ENCODE measurements at regions not wholly inside any gene's neighbourhood (a gene's known extent, or its start where the extent isn't known, plus 50 kb on each side); places are given as distances from the start of the nearest gene placed in this dataset.
A peak's percentile ranks its signal among the peaks of the same experiment; 100 is the strongest.
"Not testable (repeated sequence)": the region's sequence is repeated elsewhere in the genome, so short reads cannot be mapped to it uniquely, and the experiment has no call there.

DNA sequence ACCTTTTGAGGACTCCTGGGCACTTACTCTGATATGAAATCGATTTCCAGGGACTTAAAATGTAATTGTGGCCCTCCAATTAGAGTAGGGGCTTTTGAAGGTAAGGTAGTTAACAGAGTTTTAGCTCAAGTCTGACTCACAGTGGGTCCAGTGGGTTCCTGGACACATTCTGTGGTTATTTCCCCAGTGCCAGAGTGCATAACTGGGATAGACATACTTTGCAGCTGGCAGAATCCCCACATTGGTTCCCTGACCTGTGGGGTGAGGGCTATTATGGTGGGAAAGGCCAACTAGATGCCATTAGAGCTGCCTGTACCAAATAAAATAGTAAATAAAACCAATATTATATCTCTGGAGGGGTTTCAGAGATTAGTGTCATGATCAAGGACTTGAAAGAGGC is 243.8 kb upstream of the EPHA7 start:
- Histone ChIP-seq H3K9me3 (ENCODE audit: control insufficient read depth in 4 of 4, insufficient read depth in 3 of 4, low read length in 3 of 4) (peaks cover 0 to 4% (median under 1%) of the 10 kb centered on the region in 4 donors), H3K27ac (ENCODE audit: low read depth in 1 of 2, low read length in 1 of 2) (no peak overlapping the region), H3K27me3 (ENCODE audit: control insufficient read depth in 3 of 3, insufficient read depth in 3 of 3, low read length in 2 of 3) (no peaks in the 10 kb centered on the region), H3K36me3 (ENCODE audit: control insufficient read depth in 4 of 4, insufficient read depth in 4 of 4, low read length in 4 of 4) (no peaks in the 10 kb centered on the region), H3K4me1 (ENCODE audit: control insufficient read depth in 5 of 5, insufficient read depth in 5 of 5, low read length in 5 of 5) (no peaks in the 10 kb centered on the region), H3K4me3 (no peak overlapping the region), H3K9ac (ENCODE audit: insufficient read depth in 1 of 2, low read length in 2 of 2) (no peak overlapping the region)
- WGBS, 2 donors = 54 to 66% methylated on average over 1 of the region's 1 CpG
- no peak for ATAC-seq (ENCODE audit: insufficient read depth, low FRiP score)
- no peak for DNase-seq
- TF ChIP-seq, protein P1, sequence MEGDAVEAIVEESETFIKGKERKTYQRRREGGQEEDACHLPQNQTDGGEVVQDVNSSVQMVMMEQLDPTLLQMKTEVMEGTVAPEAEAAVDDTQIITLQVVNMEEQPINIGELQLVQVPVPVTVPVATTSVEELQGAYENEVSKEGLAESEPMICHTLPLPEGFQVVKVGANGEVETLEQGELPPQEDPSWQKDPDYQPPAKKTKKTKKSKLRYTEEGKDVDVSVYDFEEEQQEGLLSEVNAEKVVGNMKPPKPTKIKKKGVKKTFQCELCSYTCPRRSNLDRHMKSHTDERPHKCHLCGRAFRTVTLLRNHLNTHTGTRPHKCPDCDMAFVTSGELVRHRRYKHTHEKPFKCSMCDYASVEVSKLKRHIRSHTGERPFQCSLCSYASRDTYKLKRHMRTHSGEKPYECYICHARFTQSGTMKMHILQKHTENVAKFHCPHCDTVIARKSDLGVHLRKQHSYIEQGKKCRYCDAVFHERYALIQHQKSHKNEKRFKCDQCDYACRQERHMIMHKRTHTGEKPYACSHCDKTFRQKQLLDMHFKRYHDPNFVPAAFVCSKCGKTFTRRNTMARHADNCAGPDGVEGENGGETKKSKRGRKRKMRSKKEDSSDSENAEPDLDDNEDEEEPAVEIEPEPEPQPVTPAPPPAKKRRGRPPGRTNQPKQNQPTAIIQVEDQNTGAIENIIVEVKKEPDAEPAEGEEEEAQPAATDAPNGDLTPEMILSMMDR (IDR thresholded peaks at IDR 0.05; ENCODE audit: control extremely low read depth, extremely low read depth) = no peak

DNA sequence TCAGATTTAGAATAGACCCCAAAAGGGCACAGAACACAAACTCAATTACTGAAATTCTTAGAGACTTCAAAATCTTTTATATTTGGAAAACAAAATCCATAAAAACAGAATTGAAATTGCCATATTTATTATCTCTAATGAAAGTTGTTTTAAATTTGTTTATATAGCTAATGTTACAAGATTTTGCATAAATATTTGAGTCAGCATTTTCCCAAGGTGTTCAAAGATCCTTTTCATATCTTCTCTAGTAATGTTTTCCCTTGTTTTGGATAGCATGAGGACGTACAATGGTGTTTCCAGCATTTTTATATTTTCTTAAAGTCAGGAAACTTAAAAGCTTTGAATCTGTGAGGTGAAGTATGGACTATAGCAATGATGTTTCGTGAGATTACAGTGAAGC is 235.2 kb upstream of the EPHA7 start:
- ATAC-seq (ENCODE audit: insufficient read depth, low FRiP score) (no peak), DNase-seq (no peak)
- Histone ChIP-seq H3K9ac (ENCODE audit: insufficient read depth in 1 of 2, low read length in 2 of 2) (no peak overlapping the region), H3K27me3 (ENCODE audit: control insufficient read depth in 3 of 3, insufficient read depth in 3 of 3, low read length in 2 of 3) (no peaks in the 10 kb centered on the region), H3K9me3 (ENCODE audit: control insufficient read depth in 4 of 4, insufficient read depth in 3 of 4, low read length in 3 of 4) (no peaks in the 10 kb centered on the region), H3K4me1 (ENCODE audit: control insufficient read depth in 5 of 5, insufficient read depth in 5 of 5, low read length in 5 of 5) (no peaks in the 10 kb centered on the region), H3K27ac (ENCODE audit: low read depth in 1 of 2, low read length in 1 of 2) (no peak overlapping the region), H3K36me3 (ENCODE audit: control insufficient read depth in 4 of 4, insufficient read depth in 4 of 4, low read length in 4 of 4) (no peaks in the 10 kb centered on the region), H3K4me3 (no peak overlapping the region)
- TF ChIP-seq, protein P1 (IDR thresholded peaks at IDR 0.05; ENCODE audit: control extremely low read depth, extremely low read depth) = no peak
- 71 to 72% methylated on average over 2 of the region's 2 CpGs for WGBS, 2 donors

GRCh38 chr6:93644611-93645010 is 225.3 kb upstream of the EPHA7 start:
- DNase-seq = peak in 1 of 3 donors; percentile 40
- Histone ChIP-seq H3K4me1 (ENCODE audit: control insufficient read depth in 5 of 5, insufficient read depth in 5 of 5, low read length in 5 of 5) (no peaks in the 10 kb centered on the region), H3K9ac (ENCODE audit: insufficient read depth in 1 of 2, low read length in 2 of 2) (no peak overlapping the region), H3K27me3 (ENCODE audit: control insufficient read depth in 3 of 3, insufficient read depth in 3 of 3, low read length in 2 of 3) (no peaks in the 10 kb centered on the region), H3K9me3 (ENCODE audit: control insufficient read depth in 4 of 4, insufficient read depth in 3 of 4, low read length in 3 of 4) (peaks cover 0 to 3% (median 0%) of the 10 kb centered on the region in 4 donors), H3K27ac (ENCODE audit: low read depth in 1 of 2, low read length in 1 of 2) (no peak overlapping the region), H3K4me3 (no peak overlapping the region), H3K36me3 (ENCODE audit: control insufficient read depth in 4 of 4, insufficient read depth in 4 of 4, low read length in 4 of 4) (no peaks in the 10 kb centered on the region)
- WGBS, 2 donors = 75 to 79% methylated on average over 5 of the region's 5 CpGs
- TF ChIP-seq, protein P1 (IDR thresholded peaks at IDR 0.05; ENCODE audit: control extremely low read depth, extremely low read depth) = no peak
- no peak for ATAC-seq (ENCODE audit: insufficient read depth, low FRiP score)

DNA sequence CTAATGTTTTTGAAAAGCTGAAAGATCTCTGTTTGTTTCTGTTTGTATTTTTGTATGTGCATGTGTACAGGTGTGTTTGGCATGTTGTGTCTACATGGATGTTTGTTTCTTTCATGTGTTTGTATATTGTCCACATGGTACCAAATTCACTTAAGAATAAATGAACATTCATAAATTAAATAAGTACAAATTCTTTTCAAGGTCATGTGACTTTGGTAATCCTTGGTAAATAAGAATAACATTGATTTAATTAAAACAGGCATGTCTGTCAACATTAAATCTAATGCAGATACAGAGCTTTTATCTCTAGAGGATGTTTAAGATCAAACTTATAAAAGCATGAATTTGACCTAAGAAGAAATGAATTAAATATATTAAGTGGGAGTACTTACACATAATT is 219.8 kb upstream of the EPHA7 start:
- Histone ChIP-seq H3K9me3 (ENCODE audit: control insufficient read depth in 4 of 4, insufficient read depth in 3 of 4, low read length in 3 of 4) (peaks cover 0 to 3% (median 0%) of the 10 kb centered on the region in 4 donors), H3K27me3 (ENCODE audit: control insufficient read depth in 3 of 3, insufficient read depth in 3 of 3, low read length in 2 of 3) (no peaks in the 10 kb centered on the region), H3K4me3 (no peak overlapping the region), H3K4me1 (ENCODE audit: control insufficient read depth in 5 of 5, insufficient read depth in 5 of 5, low read length in 5 of 5) (no peaks in the 10 kb centered on the region), H3K36me3 (ENCODE audit: control insufficient read depth in 4 of 4, insufficient read depth in 4 of 4, low read length in 4 of 4) (no peaks in the 10 kb centered on the region), H3K9ac (ENCODE audit: insufficient read depth in 1 of 2, low read length in 2 of 2) (no peak overlapping the region), H3K27ac (ENCODE audit: low read depth in 1 of 2, low read length in 1 of 2) (no peak overlapping the region)
- TF ChIP-seq, protein P1 (IDR thresholded peaks at IDR 0.05; ENCODE audit: control extremely low read depth, extremely low read depth) = no peak
- DNase-seq (no peak), ATAC-seq (ENCODE audit: insufficient read depth, low FRiP score) (no peak)

DNA sequence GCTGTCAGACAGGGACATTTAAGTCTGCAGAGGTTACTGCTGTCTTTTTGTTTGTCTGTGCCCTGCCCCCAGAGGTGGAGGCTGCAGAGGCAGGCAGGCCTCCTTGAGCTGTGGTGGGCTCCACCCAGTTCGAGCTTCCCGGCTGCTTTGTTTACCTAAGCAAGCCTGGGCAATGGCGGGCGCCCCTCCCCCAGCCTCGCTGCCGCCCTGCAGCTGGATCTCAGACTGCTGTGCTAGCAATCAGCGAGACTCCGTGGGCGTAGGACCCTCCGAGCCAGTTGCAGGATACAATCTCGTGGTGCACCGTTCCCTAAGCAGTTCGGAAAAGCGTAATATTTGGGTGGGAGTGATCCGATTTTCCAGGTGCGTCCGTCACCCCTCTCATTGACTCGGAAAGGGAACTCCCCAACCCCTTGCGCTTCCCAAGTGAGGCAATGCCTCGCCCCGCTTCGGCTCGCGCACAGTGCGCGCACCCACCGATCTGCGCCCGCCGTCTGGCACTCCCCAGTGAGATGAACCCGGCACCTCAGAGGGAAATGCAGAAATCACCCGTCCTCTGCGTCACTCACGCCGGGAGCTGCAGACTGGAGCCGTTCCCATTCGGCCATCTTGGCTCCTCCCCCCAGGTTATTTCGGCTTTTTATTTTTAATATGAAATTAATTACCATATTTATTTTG is 217.8 kb upstream of the EPHA7 start:
- not testable (repeated sequence) for ATAC-seq (ENCODE audit: insufficient read depth, low FRiP score); H3K27me3 ChIP-seq (ENCODE audit: control insufficient read depth in 3 of 3, insufficient read depth in 3 of 3, low read length in 2 of 3); H3K4me1 ChIP-seq (ENCODE audit: control insufficient read depth in 5 of 5, insufficient read depth in 5 of 5, low read length in 5 of 5); H3K9me3 ChIP-seq (ENCODE audit: control insufficient read depth in 4 of 4, insufficient read depth in 3 of 4, low read length in 3 of 4); H3K36me3 ChIP-seq (ENCODE audit: control insufficient read depth in 4 of 4, insufficient read depth in 4 of 4, low read length in 4 of 4); H3K27ac ChIP-seq (ENCODE audit: low read depth in 1 of 2, low read length in 1 of 2); H3K9ac ChIP-seq (ENCODE audit: insufficient read depth in 1 of 2, low read length in 2 of 2); H3K4me3 ChIP-seq; DNase-seq
- 93 to 95% methylated on average over 34 to 38 of the region's 38 CpGs for WGBS, 2 donors
